HepG2 (cell line): ENCODE measurements at regions not wholly inside any gene's neighbourhood (a gene's known extent, or its start where the extent isn't known, plus 50 kb on each side); places are given as distances from the start of the nearest gene placed in this dataset.

Experiments used
- ARNT ChIP-seq: fragments of 450-650 bp; IDR thresholded peaks from 2 replicates; pipeline ENCODE4 v1.6.1; 2017
- ATRX ChIP-seq: sonication (generic); formaldehyde crosslinking; IDR thresholded peaks from 2 replicates; pipeline ENCODE4 v1.4.0; 2020; ENCODE audit warnings: missing genetic modification reagents, borderline replicate concordance
- ELF1 ChIP-seq: sonication (generic); formaldehyde crosslinking; IDR thresholded peaks from 2 replicates; pipeline ENCODE4 v1.4.0; 2020; ENCODE audit warnings: missing genetic modification reagents
- POLR2A ChIP-seq, 2 experiments: IDR thresholded peaks; 2 replicates each; pipeline ENCODE4 v1.6.1; 2011; ENCODE audit warnings: low read depth in 2 of 2, low read length in 2 of 2, mild to moderate bottlenecking in 1 of 2, moderate library complexity in 1 of 2; ENCODE audit not compliant: insufficient read depth in 1 of 2
- POLR2AphosphoS5 ChIP-seq: IDR thresholded peaks from 2 replicates; pipeline ENCODE4 v1.6.1; 2012; ENCODE audit warnings: low read depth, low read length
- RAD21 ChIP-seq: fragments of 450-650 bp; formaldehyde crosslinking; IDR thresholded peaks from 2 replicates; pipeline ENCODE4 v1.5.0; 2020; ENCODE audit warnings: mild to moderate bottlenecking
- U2AF1 ChIP-seq: fragments of 200-400 bp; formaldehyde crosslinking; optimal IDR thresholded peaks from 2 replicates; pipeline ENCODE3; 2017; ENCODE audit warnings: mild to moderate bottlenecking, low read depth, low read length
- ZNF746 ChIP-seq: sonication (generic); formaldehyde crosslinking; IDR thresholded peaks from 2 replicates; pipeline ENCODE4 v1.8.0; 2022; ENCODE audit warnings: mild to moderate bottlenecking, missing genetic modification reagents
- TF ChIP-seq, protein P1 (sequence below): sonication (generic); formaldehyde crosslinking; IDR thresholded peaks from 2 replicates; pipeline ENCODE4 v1.5.0; 2020; ENCODE audit warnings: mild to moderate bottlenecking, missing genetic modification reagents, moderate library complexity

DNA sequence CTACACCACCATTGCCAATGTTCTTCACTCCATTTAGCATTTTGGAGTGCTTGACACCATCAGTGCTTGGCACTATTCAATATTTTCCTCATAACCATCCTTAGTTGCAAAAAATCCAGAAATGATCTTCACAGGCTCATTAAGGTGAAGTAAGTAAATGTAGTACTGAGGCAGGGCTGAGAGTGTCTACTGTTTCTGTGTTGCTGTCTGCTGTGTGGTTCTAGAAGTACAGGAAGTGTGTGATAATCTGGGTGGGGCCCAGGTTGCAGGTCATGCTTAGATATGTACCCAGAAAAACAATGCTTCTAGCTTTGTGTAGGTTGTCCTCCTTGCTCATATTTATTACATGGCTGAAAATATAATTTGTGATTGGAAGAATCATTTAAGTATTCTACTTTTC, 411.8 kb upstream of the CCDC179 start:
- TF ChIP-seq ARNT (no peak), POLR2AphosphoS5 (no peak), RAD21 (CRISPR knock-in tag) (no peak), ATRX (CRISPR knock-in tag) (no peak), POLR2A (IDR thresholded peaks at IDR 0.05; ENCODE audit: insufficient read depth in 1 of 2, low read depth in 2 of 2, low read length in 2 of 2) (no peak), ZNF746 (CRISPR knock-in tag) (no peak), U2AF1 (no peak), ELF1 (no peak)
- TF ChIP-seq, protein P1, sequence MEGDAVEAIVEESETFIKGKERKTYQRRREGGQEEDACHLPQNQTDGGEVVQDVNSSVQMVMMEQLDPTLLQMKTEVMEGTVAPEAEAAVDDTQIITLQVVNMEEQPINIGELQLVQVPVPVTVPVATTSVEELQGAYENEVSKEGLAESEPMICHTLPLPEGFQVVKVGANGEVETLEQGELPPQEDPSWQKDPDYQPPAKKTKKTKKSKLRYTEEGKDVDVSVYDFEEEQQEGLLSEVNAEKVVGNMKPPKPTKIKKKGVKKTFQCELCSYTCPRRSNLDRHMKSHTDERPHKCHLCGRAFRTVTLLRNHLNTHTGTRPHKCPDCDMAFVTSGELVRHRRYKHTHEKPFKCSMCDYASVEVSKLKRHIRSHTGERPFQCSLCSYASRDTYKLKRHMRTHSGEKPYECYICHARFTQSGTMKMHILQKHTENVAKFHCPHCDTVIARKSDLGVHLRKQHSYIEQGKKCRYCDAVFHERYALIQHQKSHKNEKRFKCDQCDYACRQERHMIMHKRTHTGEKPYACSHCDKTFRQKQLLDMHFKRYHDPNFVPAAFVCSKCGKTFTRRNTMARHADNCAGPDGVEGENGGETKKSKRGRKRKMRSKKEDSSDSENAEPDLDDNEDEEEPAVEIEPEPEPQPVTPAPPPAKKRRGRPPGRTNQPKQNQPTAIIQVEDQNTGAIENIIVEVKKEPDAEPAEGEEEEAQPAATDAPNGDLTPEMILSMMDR = no peak
